ENCODE measurements at regions not wholly inside any gene's neighbourhood (a gene's known extent, or its start where the extent isn't known, plus 50 kb on each side); places are given as distances from the start of the nearest gene placed in this dataset.

DNA sequence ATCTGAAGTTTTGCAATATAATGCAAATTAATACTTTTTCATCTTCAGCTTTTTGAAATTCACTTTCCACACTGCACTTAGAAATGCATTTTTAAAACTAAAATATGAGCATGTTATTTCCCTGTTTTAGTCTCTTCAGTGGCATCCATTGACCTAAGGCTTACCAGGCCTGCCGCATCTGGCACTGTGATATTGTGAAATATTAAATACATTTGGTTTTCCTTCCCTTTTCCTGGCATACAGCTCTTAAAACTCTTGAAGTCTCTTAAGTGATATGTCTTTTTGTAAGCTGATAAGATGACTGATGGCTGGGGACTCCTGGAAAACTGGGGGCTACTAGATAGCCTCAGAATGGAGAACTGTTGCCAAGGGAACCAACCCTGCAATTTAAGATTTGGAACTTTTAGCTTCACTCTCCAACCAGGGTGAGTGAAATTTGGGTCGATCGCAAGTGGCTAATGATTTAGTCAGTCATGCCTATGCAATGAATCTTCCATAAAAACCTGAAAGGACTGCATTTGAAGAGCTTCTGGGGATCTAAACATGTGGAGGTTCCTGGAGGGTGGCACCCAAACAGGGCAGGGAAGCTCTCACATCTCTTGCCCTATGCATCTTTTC is 75.5 kb upstream of the PDC start:
- TF ChIP-seq, protein P1, sequence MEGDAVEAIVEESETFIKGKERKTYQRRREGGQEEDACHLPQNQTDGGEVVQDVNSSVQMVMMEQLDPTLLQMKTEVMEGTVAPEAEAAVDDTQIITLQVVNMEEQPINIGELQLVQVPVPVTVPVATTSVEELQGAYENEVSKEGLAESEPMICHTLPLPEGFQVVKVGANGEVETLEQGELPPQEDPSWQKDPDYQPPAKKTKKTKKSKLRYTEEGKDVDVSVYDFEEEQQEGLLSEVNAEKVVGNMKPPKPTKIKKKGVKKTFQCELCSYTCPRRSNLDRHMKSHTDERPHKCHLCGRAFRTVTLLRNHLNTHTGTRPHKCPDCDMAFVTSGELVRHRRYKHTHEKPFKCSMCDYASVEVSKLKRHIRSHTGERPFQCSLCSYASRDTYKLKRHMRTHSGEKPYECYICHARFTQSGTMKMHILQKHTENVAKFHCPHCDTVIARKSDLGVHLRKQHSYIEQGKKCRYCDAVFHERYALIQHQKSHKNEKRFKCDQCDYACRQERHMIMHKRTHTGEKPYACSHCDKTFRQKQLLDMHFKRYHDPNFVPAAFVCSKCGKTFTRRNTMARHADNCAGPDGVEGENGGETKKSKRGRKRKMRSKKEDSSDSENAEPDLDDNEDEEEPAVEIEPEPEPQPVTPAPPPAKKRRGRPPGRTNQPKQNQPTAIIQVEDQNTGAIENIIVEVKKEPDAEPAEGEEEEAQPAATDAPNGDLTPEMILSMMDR (IDR thresholded peaks at IDR 0.05; ENCODE audit: low read length): no peak
- TF ChIP-seq EZH2 (optimal IDR thresholded peaks at IDR 0.05; ENCODE audit: low read depth, low read length): no peak

Data from MM.1S (cell line).